Hematopoietic multipotent progenitor cell treated with erythropoietin and hydrocortisone succinate and interleukin-3 and kit ligand, for 8 days (in vitro differentiated cells): ENCODE measurements at regions not wholly inside any gene's neighbourhood (a gene's known extent, or its start where the extent isn't known, plus 50 kb on each side); places are given as distances from the start of the nearest gene placed in this dataset.

Experiments used
- DNase-seq: peaks from one replicate; pipeline ENCODE4 v3.0.0-alpha.2; 2015

- no peak for DNase-seq
These were observed 226.0 kb downstream of the NPHP4 start for GRCh38 chr1:5765997-5766913.

GRCh38 chr1:5765483-5765882 lies 226.7 kb downstream of the NPHP4 start:
- DNase-seq, result no peak

- DNase-seq, result no peak
These were observed 227.3 kb downstream of the NPHP4 start for GRCh38 chr1:5764959-5765358.

GRCh38 chr1:5764464-5764863 lies 227.8 kb downstream of the NPHP4 start:
- DNase-seq, result no peak

GRCh38 chr1:5763696-5764370 lies 228.4 kb downstream of the NPHP4 start:
- no peak for DNase-seq

GRCh38 chr1:5758859-5759578 lies 233.2 kb downstream of the NPHP4 start:
- DNase-seq, result no peak

GRCh38 chr1:5758000-5758858 lies 234.0 kb downstream of the NPHP4 start:
- DNase-seq, result no peak

- DNase-seq, result no peak
These were observed 234.9 kb downstream of the NPHP4 start for GRCh38 chr1:5757187-5757805.

GRCh38 chr1:5756434-5757186 lies 235.6 kb downstream of the NPHP4 start:
- DNase-seq, result no peak

GRCh38 chr1:5755552-5756125 lies 236.6 kb downstream of the NPHP4 start:
- no peak for DNase-seq

GRCh38 chr1:5754817-5755551 lies 237.2 kb downstream of the NPHP4 start:
- DNase-seq, result no peak

GRCh38 chr1:5753549-5754421 lies 238.4 kb downstream of the NPHP4 start:
- DNase-seq, result no peak

- no peak for DNase-seq
These were observed 239.3 kb downstream of the NPHP4 start for GRCh38 chr1:5752746-5753548.

- DNase-seq, result no peak
These were observed 240.1 kb downstream of the NPHP4 start for GRCh38 chr1:5751833-5752745.

- DNase-seq, result no peak
These were observed 241.1 kb downstream of the NPHP4 start for GRCh38 chr1:5751163-5751540.

- no peak for DNase-seq
These were observed 241.8 kb downstream of the NPHP4 start for GRCh38 chr1:5750186-5751162.
